ENCODE measurements at regions not wholly inside any gene's neighbourhood (a gene's known extent, or its start where the extent isn't known, plus 50 kb on each side); places are given as distances from the start of the nearest gene placed in this dataset.

GRCh38 chr1:9179463-9180110 is 50.7 kb upstream of the GPR157 start:
- WGBS, result 91% methylated on average over 11 of the region's 11 CpGs
- H3K9ac ChIP-seq (ENCODE audit: low read depth, low read length), result no peak overlapping the region
- H3K36me3 ChIP-seq (ENCODE audit: insufficient read depth, low read length), result peaks cover 13% of the 10 kb centered on the region
- no peak overlapping the region for H3K27ac ChIP-seq (ENCODE audit: low read depth, low read length)
- peaks cover 27% of the 10 kb centered on the region for H3K27me3 ChIP-seq (ENCODE audit: insufficient read depth, low read length)
- H3K4me3 ChIP-seq (ENCODE audit: low read length), result no peak overlapping the region
- no peaks in the 10 kb centered on the region for H3K9me3 ChIP-seq (ENCODE audit: insufficient read depth, low read depth, low read length)
- no peaks in the 10 kb centered on the region; the same call in 1 of the 2 replicates for H3K4me1 ChIP-seq (ENCODE audit: insufficient read depth, low read length)

DNA sequence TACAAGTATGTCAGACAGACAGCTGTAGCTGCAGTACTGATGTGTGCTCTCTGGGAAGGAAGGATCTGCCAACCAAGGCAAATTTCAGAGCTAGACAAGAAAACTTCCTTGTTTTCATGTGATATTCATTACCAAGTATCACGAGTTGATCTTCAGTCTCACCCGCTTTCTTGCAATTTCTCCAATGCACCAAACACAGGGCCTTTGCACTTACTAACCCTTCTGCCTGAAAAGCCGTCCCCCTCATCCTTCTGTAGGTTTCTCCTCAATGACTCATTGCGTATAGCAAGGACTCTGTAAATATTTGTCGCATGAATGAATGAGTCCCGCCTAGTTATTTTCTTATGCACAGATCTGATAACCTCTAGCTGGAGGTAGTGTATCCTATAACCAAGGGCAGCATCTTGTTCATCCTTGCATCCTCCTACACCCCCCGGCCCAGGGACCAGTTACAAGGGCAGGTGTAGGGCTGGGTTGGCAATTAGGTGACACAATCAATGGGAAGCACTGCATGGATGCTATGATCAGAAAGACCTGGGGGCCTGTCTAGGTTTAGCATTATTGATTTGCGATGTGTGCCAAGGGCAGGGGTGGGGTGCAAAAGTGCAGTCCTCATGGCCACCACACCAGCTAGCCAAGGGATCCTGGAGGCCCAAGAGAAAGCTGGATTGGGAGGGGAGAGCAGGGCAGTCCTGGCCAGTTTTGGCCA is 51.4 kb upstream of the GPR157 start:
- peaks cover 10% of the 10 kb centered on the region for H3K36me3 ChIP-seq (ENCODE audit: insufficient read depth, low read length)
- H3K9me3 ChIP-seq (ENCODE audit: insufficient read depth, low read depth, low read length), result no peaks in the 10 kb centered on the region
- no peaks in the 10 kb centered on the region; the same call in 1 of the 2 replicates for H3K4me1 ChIP-seq (ENCODE audit: insufficient read depth, low read length)
- H3K27me3 ChIP-seq (ENCODE audit: insufficient read depth, low read length), result peaks cover 30% of the 10 kb centered on the region
- peak overlapping the region; percentile 58; the same call in 1 of the 2 replicates for H3K4me3 ChIP-seq (ENCODE audit: low read length)
- no peak overlapping the region for H3K9ac ChIP-seq (ENCODE audit: low read depth, low read length)
- 93% methylated on average over 8 of the region's 8 CpGs for WGBS
- H3K27ac ChIP-seq (ENCODE audit: low read depth, low read length), result no peak overlapping the region

GRCh38 chr1:9181176-9181906 is 52.4 kb upstream of the GPR157 start:
- Histone ChIP-seq H3K27ac (ENCODE audit: low read depth, low read length) (no peak overlapping the region), H3K9me3 (ENCODE audit: insufficient read depth, low read depth, low read length) (no peaks in the 10 kb centered on the region), H3K36me3 (ENCODE audit: insufficient read depth, low read length) (peaks cover 6% of the 10 kb centered on the region; the same call in 1 of the 2 replicates), H3K4me3 (ENCODE audit: low read length) (peak overlapping the region; percentile 58), H3K9ac (ENCODE audit: low read depth, low read length) (peak overlapping the region; percentile 87), H3K4me1 (ENCODE audit: insufficient read depth, low read length) (no peaks in the 10 kb centered on the region; the same call in 1 of the 2 replicates), H3K27me3 (ENCODE audit: insufficient read depth, low read length) (peaks cover 30% of the 10 kb centered on the region)
- 8% methylated on average over 18 of the region's 19 CpGs for WGBS

DNA sequence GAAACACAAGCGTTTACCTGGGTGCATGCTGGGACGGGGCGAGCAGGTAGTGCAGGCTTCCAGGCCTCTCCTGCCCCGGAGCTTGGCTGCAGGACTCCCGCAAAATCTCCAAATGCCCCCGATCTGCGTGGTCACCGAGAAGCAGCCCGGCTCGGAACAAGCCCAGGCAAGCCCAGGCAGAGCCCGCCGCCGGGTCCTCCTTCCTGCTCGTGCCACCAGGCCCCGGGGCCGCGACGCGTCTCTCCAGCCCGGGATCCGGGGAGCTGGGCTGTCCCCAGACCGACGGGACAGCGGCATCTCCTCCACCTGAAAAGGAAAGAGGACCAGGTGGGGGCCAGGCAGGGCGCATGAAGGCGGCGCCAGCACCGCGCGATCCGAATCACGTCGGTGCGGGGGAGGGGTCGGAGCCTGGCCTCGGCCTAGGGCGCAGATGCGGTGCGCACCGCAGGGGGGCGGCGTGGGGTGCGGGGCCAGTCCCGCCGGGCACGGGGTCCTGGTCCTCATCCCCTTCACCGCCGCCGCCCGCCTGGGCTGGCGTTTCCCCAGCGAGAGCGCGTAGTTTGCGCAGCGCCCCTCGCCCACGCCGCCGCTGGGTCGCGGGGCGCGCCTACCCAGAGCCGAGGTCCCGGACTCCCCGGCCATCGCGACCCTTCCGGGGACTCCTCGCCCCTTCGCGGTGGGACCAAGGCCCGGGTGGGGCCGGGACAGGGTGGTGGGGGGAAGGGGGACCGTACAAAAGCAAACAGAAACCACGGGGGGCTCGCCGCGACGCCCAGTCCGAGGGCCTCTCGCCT is 52.4 kb upstream of the H6PD start:
- Histone ChIP-seq H3K4me3 (ENCODE audit: low read length) (peak overlapping the region; percentile 58), H3K27ac (ENCODE audit: low read depth, low read length) (0 out of 2 replicates have a peak overlapping the region, but pooled peaks have one; percentile 22)
- WGBS, result under 1% methylated on average over 83 of the region's 83 CpGs

DNA sequence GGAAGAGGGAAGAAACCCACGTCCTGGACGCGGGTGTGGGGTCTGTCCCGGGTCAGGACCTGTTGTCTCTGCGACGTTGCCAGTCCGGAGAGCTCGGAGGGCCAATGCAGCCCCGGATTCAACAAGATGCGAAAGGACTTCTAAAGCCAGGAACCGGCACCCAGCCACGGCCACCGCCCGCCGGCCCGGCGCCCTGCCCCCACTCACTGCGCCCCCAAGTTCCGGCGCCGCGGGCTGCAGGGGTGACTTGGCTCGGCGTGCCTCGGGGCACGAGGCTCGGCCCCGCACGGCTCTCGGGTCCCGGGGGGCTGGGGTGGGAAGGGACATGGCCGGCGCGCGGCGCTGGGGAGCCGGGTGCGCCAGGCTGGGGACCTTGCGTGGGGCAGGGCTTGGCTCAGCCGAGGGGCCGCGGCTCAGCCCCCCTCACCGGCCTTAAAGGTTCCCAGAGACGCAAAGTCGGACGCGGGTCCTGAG is 51.8 kb upstream of the H6PD start:
- WGBS, result under 1% methylated on average over 47 of the region's 47 CpGs
- no peaks in the 10 kb centered on the region; the same call in 1 of the 2 replicates for H3K4me1 ChIP-seq (ENCODE audit: insufficient read depth, low read length)
- H3K27ac ChIP-seq (ENCODE audit: low read depth, low read length), result no peak overlapping the region
- H3K9ac ChIP-seq (ENCODE audit: low read depth, low read length), result peak overlapping the region; percentile 87
- peaks cover 30% of the 10 kb centered on the region for H3K27me3 ChIP-seq (ENCODE audit: insufficient read depth, low read length)
- no peaks in the 10 kb centered on the region for H3K9me3 ChIP-seq (ENCODE audit: insufficient read depth, low read depth, low read length)
- H3K36me3 ChIP-seq (ENCODE audit: insufficient read depth, low read length), result 0 out of 2 replicates have a peak, but pooled peaks cover 4% of the 10 kb centered on the region
- H3K4me3 ChIP-seq (ENCODE audit: low read length), result peak overlapping the region; percentile 58

More for the DNA sequence above, 52.4 kb upstream of the H6PD start:
- peaks cover 30% of the 10 kb centered on the region for H3K27me3 ChIP-seq (ENCODE audit: insufficient read depth, low read length)
- no peaks in the 10 kb centered on the region for H3K9me3 ChIP-seq (ENCODE audit: insufficient read depth, low read depth, low read length)
- H3K36me3 ChIP-seq (ENCODE audit: insufficient read depth, low read length), result 0 out of 2 replicates have a peak, but pooled peaks cover 4% of the 10 kb centered on the region
- H3K4me1 ChIP-seq (ENCODE audit: insufficient read depth, low read length), result no peaks in the 10 kb centered on the region; the same call in 1 of the 2 replicates
- peak overlapping the region; percentile 87 for H3K9ac ChIP-seq (ENCODE audit: low read depth, low read length)

DNA sequence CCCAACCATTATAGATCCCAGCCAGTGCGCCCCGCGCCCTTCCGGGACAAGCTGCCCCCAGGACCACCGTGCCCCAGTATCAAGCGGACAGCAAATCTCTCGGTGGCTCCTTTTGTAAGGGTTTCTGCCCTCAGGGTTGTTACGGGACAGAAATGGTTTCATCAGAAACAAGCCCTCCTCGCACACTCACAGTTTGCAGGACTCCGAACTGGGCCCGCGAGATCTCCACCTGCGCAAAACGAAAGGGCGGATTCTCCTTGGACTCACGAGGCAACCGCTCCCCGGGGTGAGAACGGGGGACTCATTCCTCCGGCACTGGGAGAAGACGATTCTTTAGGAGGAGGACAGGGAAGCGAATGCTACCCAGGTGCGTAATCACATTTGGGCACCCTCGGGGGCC is 51.1 kb upstream of the H6PD start:
- Histone ChIP-seq H3K4me3 (ENCODE audit: low read length) (peak overlapping the region; percentile 58), H3K27me3 (ENCODE audit: insufficient read depth, low read length) (peaks cover 30% of the 10 kb centered on the region), H3K9ac (ENCODE audit: low read depth, low read length) (peak overlapping the region; percentile 87; the same call in 1 of the 2 replicates), H3K27ac (ENCODE audit: low read depth, low read length) (no peak overlapping the region), H3K4me1 (ENCODE audit: insufficient read depth, low read length) (no peaks in the 10 kb centered on the region; the same call in 1 of the 2 replicates), H3K9me3 (ENCODE audit: insufficient read depth, low read depth, low read length) (no peaks in the 10 kb centered on the region), H3K36me3 (ENCODE audit: insufficient read depth, low read length) (0 out of 2 replicates have a peak, but pooled peaks cover 4% of the 10 kb centered on the region)
- WGBS, result 18% methylated on average over 24 of the region's 24 CpGs

DNA sequence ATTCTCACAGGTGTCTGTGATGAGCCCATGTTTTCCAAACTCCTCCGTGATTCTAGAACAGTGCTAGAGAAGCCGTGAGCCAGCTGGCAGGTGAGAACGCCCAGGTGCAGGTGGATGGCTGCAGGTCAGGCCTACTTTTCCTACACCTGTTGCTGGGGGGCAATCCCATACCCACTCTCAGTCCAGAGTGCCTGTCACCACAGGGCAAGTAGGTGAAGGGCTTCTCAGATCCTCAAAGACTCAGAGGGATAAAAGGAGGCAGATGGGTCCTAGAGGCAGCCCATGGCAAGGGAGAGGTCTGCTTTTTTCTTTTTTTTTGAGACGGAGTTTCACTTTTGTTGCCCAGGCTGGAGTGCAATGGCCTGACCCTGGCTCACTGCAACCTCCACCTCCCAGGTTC is 50.7 kb upstream of the H6PD start:
- Histone ChIP-seq H3K4me1 (ENCODE audit: insufficient read depth, low read length) (no peaks in the 10 kb centered on the region; the same call in 1 of the 2 replicates), H3K27me3 (ENCODE audit: insufficient read depth, low read length) (peaks cover 30% of the 10 kb centered on the region), H3K4me3 (ENCODE audit: low read length) (peak overlapping the region; percentile 58), H3K9ac (ENCODE audit: low read depth, low read length) (0 out of 2 replicates have a peak overlapping the region, but pooled peaks have one; percentile 87), H3K27ac (ENCODE audit: low read depth, low read length) (no peak overlapping the region), H3K36me3 (ENCODE audit: insufficient read depth, low read length) (no peaks in the 10 kb centered on the region), H3K9me3 (ENCODE audit: insufficient read depth, low read depth, low read length) (no peaks in the 10 kb centered on the region)
- WGBS, result 73% methylated on average over 4 of the region's 4 CpGs

DNA sequence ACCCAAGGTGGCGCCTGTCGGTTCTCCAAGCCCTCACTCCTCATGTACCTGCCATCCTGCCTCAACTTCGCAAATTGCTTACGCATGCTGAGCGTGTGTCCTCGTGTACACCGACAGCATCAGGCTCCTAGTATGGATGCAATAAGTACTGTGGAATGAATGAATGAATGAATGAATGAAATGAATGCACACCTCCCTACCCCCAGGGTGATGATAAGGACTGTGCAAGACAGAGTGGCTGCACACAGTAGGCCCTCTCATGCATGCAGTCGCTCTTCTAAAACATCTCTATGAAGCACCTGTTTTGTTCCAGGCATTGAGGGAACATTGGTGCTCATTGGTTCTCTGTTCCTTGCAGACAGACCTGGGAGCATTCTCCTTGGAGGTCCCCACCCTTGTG is 49.8 kb upstream of the H6PD start:
- 93% methylated on average over 8 of the region's 8 CpGs for WGBS
- peaks cover 30% of the 10 kb centered on the region for H3K27me3 ChIP-seq (ENCODE audit: insufficient read depth, low read length)

More for the DNA sequence above, 49.8 kb upstream of the H6PD start:
- Histone ChIP-seq H3K9me3 (ENCODE audit: insufficient read depth, low read depth, low read length) (no peaks in the 10 kb centered on the region), H3K27ac (ENCODE audit: low read depth, low read length) (no peak overlapping the region), H3K4me1 (ENCODE audit: insufficient read depth, low read length) (peaks cover 3% of the 10 kb centered on the region; the same call in 1 of the 2 replicates), H3K36me3 (ENCODE audit: insufficient read depth, low read length) (no peaks in the 10 kb centered on the region), H3K4me3 (ENCODE audit: low read length) (no peak overlapping the region), H3K9ac (ENCODE audit: low read depth, low read length) (no peak overlapping the region)

Data from HUES64 (cell line).